DND-41 (cell line): ENCODE measurements at regions not wholly inside any gene's neighbourhood (a gene's known extent, or its start where the extent isn't known, plus 50 kb on each side); places are given as distances from the start of the nearest gene placed in this dataset.
"Not testable (repeated sequence)": the region's sequence is repeated elsewhere in the genome, so short reads cannot be mapped to it uniquely, and the experiment has no call there.

ENCODE experiments used
- ATAC-seq: fragments of 200-7000 bp; cut with Tn5 transposase; 3 replicates; pipeline ENCODE4 v1.9.1; 2021; ENCODE audit warnings: low read depth; ENCODE audit not compliant: insufficient read depth
- DNase-seq: peaks from one replicate; pipeline ENCODE4 v3.0.0-alpha.2; 2020
- H2AFZ ChIP-seq: 2 replicates; pipeline ENCODE4 v1.6.0; 2012; ENCODE audit warnings: low read depth, low read length
- H3K27ac ChIP-seq: 2 replicates; pipeline ENCODE4 v1.5.1; 2012; ENCODE audit warnings: low read length, inconsistent platforms
- H3K27me3 ChIP-seq: fragments of 200-600 bp; sonication (generic); 2 replicates; pipeline ENCODE4 v1.6.0; 2012; ENCODE audit warnings: low read length, mild to moderate bottlenecking, inconsistent platforms; ENCODE audit not compliant: insufficient read depth, poor library complexity
- H3K36me3 ChIP-seq: 2 replicates; pipeline ENCODE4 v1.5.1; 2012; ENCODE audit warnings: low read length, inconsistent platforms; ENCODE audit not compliant: insufficient read depth
- H3K4me1 ChIP-seq: 2 replicates; pipeline ENCODE4 v1.5.1; 2012; ENCODE audit warnings: mild to moderate bottlenecking, low read length; ENCODE audit not compliant: insufficient read depth
- H3K4me2 ChIP-seq: 2 replicates; pipeline ENCODE4 v1.6.0; 2012; ENCODE audit warnings: mild to moderate bottlenecking, moderate library complexity, low read length, inconsistent platforms; ENCODE audit not compliant: insufficient read depth
- H3K4me3 ChIP-seq, 2 experiments: fragments of 200-600 bp in 1 of 2; shearing (Covaris generic) in 1 of 2; 2 replicates each; pipeline ENCODE4 v1.5.1; 2012 to 2016; ENCODE audit warnings: inconsistent platforms in 2 of 2, low read length in 2 of 2, mild to moderate bottlenecking in 2 of 2, low read depth in 1 of 2, moderate library complexity in 1 of 2
- H3K79me2 ChIP-seq: 2 replicates; pipeline ENCODE4 v1.6.0; 2012; ENCODE audit warnings: low read length, inconsistent platforms; ENCODE audit not compliant: insufficient read depth
- H3K9ac ChIP-seq: 2 replicates; pipeline ENCODE4 v1.6.0; 2012; ENCODE audit warnings: low read depth, mild to moderate bottlenecking, inconsistent platforms, low read length, moderate library complexity
- H3K9me3 ChIP-seq: 2 replicates; pipeline ENCODE4 v1.5.1; 2012; ENCODE audit warnings: low read length, moderate library complexity, mild to moderate bottlenecking, inconsistent platforms; ENCODE audit not compliant: insufficient read depth, severe bottlenecking
- H4K20me1 ChIP-seq: 2 replicates; pipeline ENCODE4 v1.6.0; 2012; ENCODE audit warnings: low read length; ENCODE audit not compliant: insufficient read depth
- CTCF ChIP-seq: IDR thresholded peaks from 2 replicates; pipeline ENCODE4 v1.5.1; 2012; ENCODE audit warnings: borderline replicate concordance, low read length, moderate library complexity, mild to moderate bottlenecking; ENCODE audit not compliant: poor library complexity, severe bottlenecking; ENCODE audit errors: extremely low read depth
- EZH2 ChIP-seq: IDR thresholded peaks from 3 replicates; pipeline ENCODE4 v1.6.1; 2012; ENCODE audit warnings: borderline replicate concordance, low read depth, mild to moderate bottlenecking, moderate library complexity, low read length, inconsistent platforms; ENCODE audit not compliant: severe bottlenecking

- TF ChIP-seq CTCF = peak; percentile 19
- not testable (repeated sequence) for H3K27me3 ChIP-seq, H3K4me3 ChIP-seq, H4K20me1 ChIP-seq, H3K9ac ChIP-seq, H3K36me3 ChIP-seq, DNase-seq, ATAC-seq, H3K4me1 ChIP-seq, H3K27ac ChIP-seq, H2AFZ ChIP-seq, H3K4me2 ChIP-seq, H3K79me2 ChIP-seq, H3K9me3 ChIP-seq
Observed at GRCh38 chr18:14991934-14992445, 244.0 kb downstream of the ANKRD30B start.

- not testable (repeated sequence) for H3K4me3 ChIP-seq, DNase-seq, ATAC-seq, H2AFZ ChIP-seq, H4K20me1 ChIP-seq, H3K79me2 ChIP-seq, H3K9me3 ChIP-seq, H3K36me3 ChIP-seq, H3K27ac ChIP-seq, H3K9ac ChIP-seq, H3K4me2 ChIP-seq, H3K4me1 ChIP-seq, H3K27me3 ChIP-seq
Observed at GRCh38 chr18:14992758-14993157, 244.8 kb downstream of the ANKRD30B start.

GRCh38 chr18:14995023-14995422 is 247.1 kb downstream of the ANKRD30B start:
- DNase-seq, H3K36me3 ChIP-seq, H3K27me3 ChIP-seq, H3K4me2 ChIP-seq, H3K4me1 ChIP-seq, H3K27ac ChIP-seq, H3K9me3 ChIP-seq, H3K9ac ChIP-seq, H4K20me1 ChIP-seq, H2AFZ ChIP-seq, H3K4me3 ChIP-seq, ATAC-seq, H3K79me2 ChIP-seq: not testable (repeated sequence)

- Histone ChIP-seq H3K27me3 (no peaks in the 10 kb centered on the region), H3K27ac (no peak overlapping the region), H3K9ac (no peak overlapping the region), H3K4me2 (no peak overlapping the region), H3K36me3 (no peaks in the 10 kb centered on the region), H3K4me3 (no peak overlapping the region), H3K4me1 (no peaks in the 10 kb centered on the region), H3K79me2 (no peaks in the 10 kb centered on the region), H3K9me3 (no peaks in the 10 kb centered on the region), H4K20me1 (no peaks in the 10 kb centered on the region), H2AFZ (no peak overlapping the region)
- no peak for TF ChIP-seq CTCF
- no peak for TF ChIP-seq EZH2
- no peak for ATAC-seq
- DNase-seq = no peak
Observed at GRCh38 chr18:14997357-14997756, 249.4 kb downstream of the ANKRD30B start.

- H3K9ac ChIP-seq, H3K4me3 ChIP-seq, H3K9me3 ChIP-seq, H4K20me1 ChIP-seq, H3K4me2 ChIP-seq, H3K4me1 ChIP-seq, H3K27ac ChIP-seq, H3K27me3 ChIP-seq, H3K79me2 ChIP-seq, ATAC-seq, DNase-seq, H2AFZ ChIP-seq, H3K36me3 ChIP-seq: not testable (repeated sequence)
Observed at GRCh38 chr18:14997899-14998298, 249.9 kb downstream of the ANKRD30B start.

GRCh38 chr18:14998360-14999042 is 250.5 kb downstream of the ANKRD30B start:
- not testable (repeated sequence) for DNase-seq, H3K27ac ChIP-seq, H3K79me2 ChIP-seq, H3K4me3 ChIP-seq, H3K9ac ChIP-seq, H3K4me1 ChIP-seq, H3K4me2 ChIP-seq, H4K20me1 ChIP-seq, H3K9me3 ChIP-seq, ATAC-seq, H3K36me3 ChIP-seq, H3K27me3 ChIP-seq, H2AFZ ChIP-seq
